ENCODE measurements at regions not wholly inside any gene's neighbourhood (a gene's known extent, or its start where the extent isn't known, plus 50 kb on each side); places are given as distances from the start of the nearest gene placed in this dataset.

DNA sequence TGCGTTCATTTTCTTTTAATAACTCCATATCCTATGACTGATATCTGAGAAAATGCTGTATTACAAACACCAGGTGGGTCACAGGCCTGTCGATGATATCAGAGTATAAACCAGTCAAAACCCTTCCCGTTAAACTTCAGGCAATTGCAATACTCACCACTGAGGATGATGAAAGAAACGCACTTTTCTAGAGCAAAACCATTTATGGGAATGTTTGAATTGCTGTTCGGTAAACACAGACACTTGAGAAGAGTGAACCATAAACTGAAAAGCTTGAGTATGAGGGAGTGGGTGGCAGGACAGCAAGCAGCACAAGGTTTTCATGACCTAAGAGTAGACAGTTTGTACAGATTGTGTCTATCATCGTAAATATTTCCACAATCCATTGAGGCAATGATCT lies 139.8 kb upstream of the CEP126 start:
- Histone ChIP-seq H4K8ac (ENCODE audit: low read depth in 2 of 2, low read length in 2 of 2) (peak overlapping the region; percentile 35 to 68; a peak in 2 of 4 replicates), H3K4me3 (ENCODE audit: insufficient read depth, low read depth, low read length) (no peak overlapping the region), H4K5ac (ENCODE audit: low read depth, low read length) (no peak overlapping the region), H2BK120ac (ENCODE audit: low read depth, low read length) (peak overlapping the region; percentile 84; the same call in 1 of the 2 replicates), H3K4ac (ENCODE audit: low read depth, low read length) (no peak overlapping the region; the same call in 1 of the 2 replicates), H2AFZ (replicated peaks; ENCODE audit: low read length, poor library complexity) (no peak overlapping the region), H3K36me3 (ENCODE audit: control insufficient read depth, insufficient read depth, low read length) (no peaks in the 10 kb centered on the region), H4K20me1 (ENCODE audit: insufficient read depth, low read length) (no peaks in the 10 kb centered on the region), H2AK5ac (ENCODE audit: low read depth, low read length) (no peak overlapping the region), H3K14ac (replicated peaks; ENCODE audit: low read depth, low read length) (no peak overlapping the region), H3K4me1 (ENCODE audit: control insufficient read depth, insufficient read depth, low read length) (peaks cover 12% of the 10 kb centered on the region), H3K9me1 (ENCODE audit: insufficient read depth, low read length) (no peaks in the 10 kb centered on the region), H3K23ac (ENCODE audit: low read depth, low read length) (peak overlapping the region; percentile 3; the same call in 1 of the 2 replicates), H2BK5ac (ENCODE audit: low read depth, low read length, poor library complexity, severe bottlenecking) (peak overlapping the region; percentile 85), H3K4me2 (ENCODE audit: low read depth, low read length) (no peak overlapping the region), H2AK9ac (replicated peaks; ENCODE audit: low read depth, low read length, poor library complexity) (no peak overlapping the region), H3K79me1 (ENCODE audit: low read depth in 1 of 2, low read length in 2 of 2) (no peaks in the 10 kb centered on the region), H3K27me3 (ENCODE audit: control insufficient read depth, insufficient read depth, low read length) (no peaks in the 10 kb centered on the region), H3K27ac (ENCODE audit: insufficient read depth, low read length) (no peak overlapping the region), H3K56ac (ENCODE audit: extremely low read depth, insufficient read depth, low read length) (no peak overlapping the region), H3K9ac (ENCODE audit: low read depth, low read length) (no peak overlapping the region), H4K91ac (ENCODE audit: insufficient read depth, low read depth, low read length) (no peak overlapping the region), H3K18ac (ENCODE audit: low read depth, low read length) (0 out of 2 replicates have a peak overlapping the region, but pooled peaks have one; percentile 97), H2BK15ac (ENCODE audit: low read depth, low read length) (no peak overlapping the region), H3K9me3 (ENCODE audit: control insufficient read depth, insufficient read depth, low read length) (peaks cover 5% of the 10 kb centered on the region; the same call in 1 of the 2 replicates), H2BK20ac (ENCODE audit: low read depth, low read length) (0 out of 2 replicates have a peak overlapping the region, but pooled peaks have one; percentile 54)
- ChIA-PET CTCF (interaction anchor here (0.6 kb wide), 1 partner anchor 322 kb away, joined by 4 read pairs; no protein-coding TSS in a partner anchor), POLR2A (ENCODE audit: unreplicated experiment) (no interaction called here)
- peak; percentile 92 for DNase-seq
- dilution Hi-C loops (cut with HindIII; ENCODE audit: low sequenced_read_pairs, unreplicated experiment) (no loop called here), intact Hi-C loops (cut with micrococcal nuclease) (loop anchor here (5.0 kb wide), 1 partner anchor 318 kb away; no protein-coding TSS in a partner anchor), in situ Hi-C loops (cut with MboI; ENCODE audit: low sequenced_read_pairs) (no loop called here)
- no CpG with 5 or more reads among the region's 6 CpGs for WGBS, 2 experiments (ENCODE audit: extremely low coverage in 2 of 2, insufficient read length in 1 of 2)
- ATAC-seq (ENCODE audit: low read depth), result peak; percentile 88
- no TSS peak for BruUV-seq (replicated peaks)
- TF ChIP-seq CHD1 (IDR thresholded peaks at IDR 0.05; ENCODE audit: low read depth, low read length), result no peak
- TF ChIP-seq, protein P1, sequence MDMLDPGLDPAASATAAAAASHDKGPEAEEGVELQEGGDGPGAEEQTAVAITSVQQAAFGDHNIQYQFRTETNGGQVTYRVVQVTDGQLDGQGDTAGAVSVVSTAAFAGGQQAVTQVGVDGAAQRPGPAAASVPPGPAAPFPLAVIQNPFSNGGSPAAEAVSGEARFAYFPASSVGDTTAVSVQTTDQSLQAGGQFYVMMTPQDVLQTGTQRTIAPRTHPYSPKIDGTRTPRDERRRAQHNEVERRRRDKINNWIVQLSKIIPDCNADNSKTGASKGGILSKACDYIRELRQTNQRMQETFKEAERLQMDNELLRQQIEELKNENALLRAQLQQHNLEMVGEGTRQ (IDR thresholded peaks at IDR 0.05; ENCODE audit: low read depth, low read length), result no peak
- TF ChIP-seq CEBPB (IDR thresholded peaks at IDR 0.05; ENCODE audit: low read depth, low read length), result peak; percentile 66

All from IMR-90 (cell line).